HL-60 (cell line): ENCODE measurements at regions not wholly inside any gene's neighbourhood (a gene's known extent, or its start where the extent isn't known, plus 50 kb on each side); places are given as distances from the start of the nearest gene placed in this dataset.

Source experiments
- CTCF ChIP-seq: IDR thresholded peaks from one replicate; pipeline ENCODE4 v1.5.1; 2011; ENCODE audit warnings: low read length, control low read depth, inconsistent platforms; ENCODE audit not compliant: insufficient read depth
- POLR2AphosphoS5 ChIP-seq: IDR thresholded peaks from 2 replicates; pipeline ENCODE4 v1.6.1; 2012; ENCODE audit warnings: low read depth
- SPI1 ChIP-seq: IDR thresholded peaks from 2 replicates; pipeline ENCODE4 v1.6.1; 2012; ENCODE audit warnings: low read depth, mild to moderate bottlenecking, borderline replicate concordance

GRCh38 chr4:58515226-58515625 lies 1405.0 kb upstream of the IGFBP7 start:
- TF ChIP-seq CTCF (no peak), POLR2AphosphoS5 (no peak), SPI1 (no peak)
